ENCODE measurements at regions not wholly inside any gene's neighbourhood (a gene's known extent, or its start where the extent isn't known, plus 50 kb on each side); places are given as distances from the start of the nearest gene placed in this dataset.

DNA sequence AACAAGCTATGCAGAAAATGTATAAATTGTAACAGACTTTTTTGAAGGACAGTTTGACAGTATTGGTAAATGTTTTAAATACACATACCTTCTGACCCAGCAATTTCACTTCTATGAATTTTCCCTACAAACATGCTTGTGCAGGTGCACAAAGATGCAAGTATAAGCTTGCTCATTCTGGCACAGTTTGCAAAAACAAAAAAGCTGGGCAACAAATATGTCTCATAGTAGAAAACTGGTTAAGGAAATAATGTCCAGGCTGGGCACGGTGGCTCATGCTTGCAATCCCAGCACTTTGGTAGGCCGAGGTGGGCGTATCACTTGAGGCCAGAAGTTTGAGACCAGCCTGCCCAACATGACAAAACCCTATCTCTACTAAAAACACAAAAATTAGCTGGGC is 96.9 kb upstream of the NEDD4L start:
- no peak for DNase-seq (ENCODE audit: low read depth, low spot score)
- no peaks in the 10 kb centered on the region for H3K79me2 ChIP-seq (ENCODE audit: control insufficient read depth, insufficient read depth, low read length)
- FAIRE-seq = peak; percentile 73
- H3K4me3 ChIP-seq (ENCODE audit: control insufficient read depth in 2 of 3, extremely low read depth in 1 of 3, insufficient read depth in 2 of 3, low read depth in 1 of 3, low read length in 3 of 3) = no peak overlapping the region
- H4K20me1 ChIP-seq (ENCODE audit: control insufficient read depth, extremely low read depth, insufficient read depth, low read length) = no peaks in the 10 kb centered on the region
- H2AFZ ChIP-seq (ENCODE audit: control insufficient read depth, low read length) = no peak overlapping the region
- no peaks in the 10 kb centered on the region for H3K27me3 ChIP-seq (ENCODE audit: control insufficient read depth, extremely low read depth, insufficient read depth, low read length)
- no peaks in the 10 kb centered on the region for H3K9me3 ChIP-seq (ENCODE audit: control insufficient read depth, low read depth, low read length)
- H3K27ac ChIP-seq (ENCODE audit: control insufficient read depth, insufficient read depth, low read length) = no peak overlapping the region
- no peak for TF ChIP-seq EZH2 (IDR thresholded peaks at IDR 0.05; ENCODE audit: low read length)
- TF ChIP-seq, protein P1, sequence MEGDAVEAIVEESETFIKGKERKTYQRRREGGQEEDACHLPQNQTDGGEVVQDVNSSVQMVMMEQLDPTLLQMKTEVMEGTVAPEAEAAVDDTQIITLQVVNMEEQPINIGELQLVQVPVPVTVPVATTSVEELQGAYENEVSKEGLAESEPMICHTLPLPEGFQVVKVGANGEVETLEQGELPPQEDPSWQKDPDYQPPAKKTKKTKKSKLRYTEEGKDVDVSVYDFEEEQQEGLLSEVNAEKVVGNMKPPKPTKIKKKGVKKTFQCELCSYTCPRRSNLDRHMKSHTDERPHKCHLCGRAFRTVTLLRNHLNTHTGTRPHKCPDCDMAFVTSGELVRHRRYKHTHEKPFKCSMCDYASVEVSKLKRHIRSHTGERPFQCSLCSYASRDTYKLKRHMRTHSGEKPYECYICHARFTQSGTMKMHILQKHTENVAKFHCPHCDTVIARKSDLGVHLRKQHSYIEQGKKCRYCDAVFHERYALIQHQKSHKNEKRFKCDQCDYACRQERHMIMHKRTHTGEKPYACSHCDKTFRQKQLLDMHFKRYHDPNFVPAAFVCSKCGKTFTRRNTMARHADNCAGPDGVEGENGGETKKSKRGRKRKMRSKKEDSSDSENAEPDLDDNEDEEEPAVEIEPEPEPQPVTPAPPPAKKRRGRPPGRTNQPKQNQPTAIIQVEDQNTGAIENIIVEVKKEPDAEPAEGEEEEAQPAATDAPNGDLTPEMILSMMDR (optimal IDR thresholded peaks at IDR 0.05 in 1 of 3, IDR thresholded peaks at IDR 0.05 in 1 of 3, conservative IDR thresholded peaks at IDR 0.05 in 1 of 3; ENCODE audit: extremely low read depth in 1 of 3, insufficient read depth in 2 of 3, low read length in 3 of 3) = no peak
- dilution Hi-C loops (cut with MboI; ENCODE audit: extremely low pct_ligation_motif_present, low sequenced_read_pairs) = no loop called here
- H3K9me1 ChIP-seq (ENCODE audit: control insufficient read depth, extremely low read depth, insufficient read depth, low read length) = peaks cover 2% of the 10 kb centered on the region
- H3K4me2 ChIP-seq (ENCODE audit: control insufficient read depth, extremely low read depth, insufficient read depth, low read depth, low read length) = no peak overlapping the region
- no peaks in the 10 kb centered on the region for H3K36me3 ChIP-seq (ENCODE audit: control insufficient read depth in 2 of 2, extremely low read depth in 1 of 2, insufficient read depth in 2 of 2, low read length in 2 of 2)
- no peak overlapping the region for H3K9ac ChIP-seq (ENCODE audit: control insufficient read depth, extremely low read depth, insufficient read depth, low read length)
- peaks cover 57% of the 10 kb centered on the region for H3K4me1 ChIP-seq (ENCODE audit: control insufficient read depth, extremely low read depth, insufficient read depth, low read length)

DNA sequence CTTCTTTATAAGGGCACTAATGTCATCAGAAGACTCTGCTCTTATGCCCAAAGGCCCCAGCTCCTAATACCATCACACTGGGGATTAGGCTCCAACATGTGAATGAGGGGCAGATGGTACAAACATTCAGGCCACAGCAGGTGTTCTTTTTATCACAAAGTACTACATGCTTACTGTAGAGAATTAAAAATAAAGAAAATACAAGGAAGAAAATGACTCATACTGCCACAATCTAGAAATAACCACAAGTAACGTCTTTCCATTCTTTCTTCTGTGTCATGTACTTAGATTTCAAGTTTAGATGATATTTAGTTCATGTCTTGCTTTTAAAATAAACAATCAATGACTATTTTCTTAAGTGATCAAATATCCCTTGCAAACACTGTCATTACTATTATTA is 100.3 kb upstream of the NEDD4L start:
- no peaks in the 10 kb centered on the region for H3K27me3 ChIP-seq (ENCODE audit: control insufficient read depth, extremely low read depth, insufficient read depth, low read length)
- FAIRE-seq = no peak
- H3K4me3 ChIP-seq (ENCODE audit: control insufficient read depth in 2 of 3, extremely low read depth in 1 of 3, insufficient read depth in 2 of 3, low read depth in 1 of 3, low read length in 3 of 3) = no peak overlapping the region
- H3K36me3 ChIP-seq (ENCODE audit: control insufficient read depth in 2 of 2, extremely low read depth in 1 of 2, insufficient read depth in 2 of 2, low read length in 2 of 2) = no peaks in the 10 kb centered on the region
- H2AFZ ChIP-seq (ENCODE audit: control insufficient read depth, low read length) = no peak overlapping the region
- H3K27ac ChIP-seq (ENCODE audit: control insufficient read depth, insufficient read depth, low read length) = no peak overlapping the region
- H3K9me1 ChIP-seq (ENCODE audit: control insufficient read depth, extremely low read depth, insufficient read depth, low read length) = peaks cover 2% of the 10 kb centered on the region
- H3K4me2 ChIP-seq (ENCODE audit: control insufficient read depth, extremely low read depth, insufficient read depth, low read depth, low read length) = peak overlapping the region; percentile 33
- H3K4me1 ChIP-seq (ENCODE audit: control insufficient read depth, extremely low read depth, insufficient read depth, low read length) = peaks cover 41% of the 10 kb centered on the region
- H3K9me3 ChIP-seq (ENCODE audit: control insufficient read depth, low read depth, low read length) = no peaks in the 10 kb centered on the region
- no peaks in the 10 kb centered on the region for H4K20me1 ChIP-seq (ENCODE audit: control insufficient read depth, extremely low read depth, insufficient read depth, low read length)
- no peak for DNase-seq (ENCODE audit: low read depth, low spot score)
- no peaks in the 10 kb centered on the region for H3K79me2 ChIP-seq (ENCODE audit: control insufficient read depth, insufficient read depth, low read length)
- dilution Hi-C loops (cut with MboI; ENCODE audit: extremely low pct_ligation_motif_present, low sequenced_read_pairs) = no loop called here
- H3K9ac ChIP-seq (ENCODE audit: control insufficient read depth, extremely low read depth, insufficient read depth, low read length) = no peak overlapping the region
- TF ChIP-seq EZH2 (IDR thresholded peaks at IDR 0.05; ENCODE audit: low read length) = no peak
- TF ChIP-seq, protein P1 (optimal IDR thresholded peaks at IDR 0.05 in 1 of 3, IDR thresholded peaks at IDR 0.05 in 1 of 3, conservative IDR thresholded peaks at IDR 0.05 in 1 of 3; ENCODE audit: extremely low read depth in 1 of 3, insufficient read depth in 2 of 3, low read length in 3 of 3) = no peak

All from keratinocyte (primary cell).